PFSK-1 (cell line): ENCODE measurements at regions not wholly inside any gene's neighbourhood (a gene's known extent, or its start where the extent isn't known, plus 50 kb on each side); places are given as distances from the start of the nearest gene placed in this dataset.

Experiments
- POLR2AphosphoS5 ChIP-seq: IDR thresholded peaks from 2 replicates; pipeline ENCODE4 v1.6.1; 2012; ENCODE audit warnings: low read depth, mild to moderate bottlenecking, control low read depth, low read length, moderate library complexity
- TAF1 ChIP-seq: IDR thresholded peaks from 2 replicates; pipeline ENCODE4 v1.6.1; 2012; ENCODE audit warnings: low read length, control low read depth, borderline replicate concordance; ENCODE audit not compliant: insufficient read depth

DNA sequence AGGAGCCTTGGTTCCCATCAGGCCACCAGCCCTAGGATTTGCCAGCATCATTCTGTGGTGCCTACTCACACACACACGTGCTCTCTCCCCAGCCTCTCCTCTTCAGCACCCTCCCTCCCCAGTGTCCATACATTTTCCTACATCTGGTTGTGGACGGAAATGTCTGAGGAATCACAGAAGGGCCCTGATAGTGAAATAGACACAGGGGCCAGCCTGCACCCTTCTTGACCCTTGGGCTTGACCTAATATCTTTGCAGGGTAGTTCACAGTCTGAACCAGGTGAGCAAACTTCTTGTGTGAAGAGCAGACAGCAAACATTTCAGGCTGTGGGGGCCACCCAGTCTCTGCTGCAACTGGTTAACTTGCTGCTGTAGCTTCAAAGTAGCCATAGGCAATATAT lies 108.5 kb upstream of the NXT1 start:
- no peak for TF ChIP-seq TAF1
- no peak for TF ChIP-seq POLR2AphosphoS5
